K562 (cell line): ENCODE measurements at regions not wholly inside any gene's neighbourhood (a gene's known extent, or its start where the extent isn't known, plus 50 kb on each side); places are given as distances from the start of the nearest gene placed in this dataset.

ENCODE experiments used
- ATAC-seq: fragments of 200-7000 bp; cut with Tn5 transposase; 3 replicates; pipeline ENCODE4 v1.9.1; 2020; ENCODE audit warnings: moderate library complexity
- BruUV-seq: library from RNA; stranded (reverse); fragments of 400-500 nt; replicated peaks from 2 replicates; lab custom pipeline; 2021; lab: Mats Ljungman, UMichigan
- CTCF ChIA-PET: fragments of 300-600 bp; formaldehyde crosslinking; extraction: SDS; loops from one replicate; lab custom pipeline; 2021; ENCODE audit warnings: low intra/inter-chr PET ratio; lab: Yijun Ruan, JAX
- POLR2A ChIA-PET: fragments of 300-600, 350-650 bp; sonication (Branson Sonifier 250); formaldehyde crosslinking; extraction: SDS; loops from one replicate; lab custom pipeline; 2021; ENCODE audit warnings: antibody characterized with exemption, inconsistent platforms; lab: Yijun Ruan, JAX
- DNase-seq, 4 experiments: peaks; one replicate each; pipeline versions ENCODE4 v3.0.0 to v3.0.0-alpha.2; 2011 to 2018; ENCODE audit warnings: low spot score in 3 of 4, mixed read lengths in 3 of 4; ENCODE audit errors: extremely low read depth in 1 of 4
- FAIRE-seq: peaks from 2 replicates; lab custom pipeline; 2011; peaks lifted over from hg19 to GRCh38; lab: Jason Lieb, UNC
- H2AFZ ChIP-seq: 2 replicates; pipeline ENCODE4 v1.6.0; 2011; ENCODE audit warnings: low read depth, low read length, control low read depth, inconsistent platforms
- H3K27ac ChIP-seq: fragments of 200-600 bp; 3 replicates; pipeline ENCODE4 v1.8.0; 2011; ENCODE audit warnings: low read depth, mild to moderate bottlenecking, control low read depth, inconsistent platforms, low read length, moderate library complexity, mixed read lengths; ENCODE audit errors: extremely low read depth
- H3K27me3 ChIP-seq, 2 experiments: fragments of 300-600 bp in 1 of 2; 2 replicates in 1 of 2; 3 replicates in 1 of 2; pipeline versions ENCODE4 v1.6.0 to v1.8.0; 2011; ENCODE audit warnings: inconsistent platforms in 2 of 2, low read length in 2 of 2, mild to moderate bottlenecking in 1 of 2, mixed read lengths in 1 of 2, moderate library complexity in 1 of 2; ENCODE audit not compliant: control insufficient read depth in 2 of 2, insufficient read depth in 2 of 2
- H3K36me3 ChIP-seq: fragments of 300-600 bp; 3 replicates; pipeline ENCODE4 v1.8.0; 2011; ENCODE audit warnings: mild to moderate bottlenecking, low read length, inconsistent platforms; ENCODE audit not compliant: control insufficient read depth, insufficient read depth
- H3K4me1 ChIP-seq, 2 experiments: fragments of 200-600 bp in 1 of 2; replicated peaks in 1 of 2; 2 replicates in 1 of 2; 3 replicates in 1 of 2; pipeline versions ENCODE4 v1.5.1 to v1.8.0; 2011; ENCODE audit warnings: inconsistent platforms in 2 of 2, low read length in 2 of 2, mild to moderate bottlenecking in 1 of 2, mixed read lengths in 1 of 2, moderate library complexity in 1 of 2; ENCODE audit not compliant: control insufficient read depth in 2 of 2, insufficient read depth in 2 of 2
- H3K4me2 ChIP-seq: 2 replicates; pipeline ENCODE4 v1.6.1; 2011; ENCODE audit warnings: low read length, control low read depth, inconsistent platforms, mixed read lengths; ENCODE audit not compliant: insufficient read depth
- H3K4me3 ChIP-seq: fragments of 200-600 bp; sonication (generic), shearing (Covaris generic); 2 replicates; pipeline ENCODE4 v1.5.1; 2016; ENCODE audit warnings: control low read depth, inconsistent platforms
- H3K79me2 ChIP-seq: fragments of 200-600 bp; 3 replicates; pipeline ENCODE4 v1.8.0; 2011; ENCODE audit warnings: low read length, inconsistent platforms; ENCODE audit not compliant: control insufficient read depth, insufficient read depth
- H3K9ac ChIP-seq, 2 experiments: 2 replicates each; pipeline versions ENCODE4 v1.6.0 to v1.6.1; 2011; ENCODE audit warnings: low read depth in 2 of 2, low read length in 2 of 2, control low read depth in 1 of 2, inconsistent platforms in 1 of 2, mild to moderate bottlenecking in 1 of 2, mixed read lengths in 1 of 2; ENCODE audit not compliant: insufficient read depth in 1 of 2
- H3K9me1 ChIP-seq: one replicate; pipeline ENCODE4 v1.6.0; 2011; ENCODE audit warnings: inconsistent platforms, mild to moderate bottlenecking, low read length, moderate library complexity; ENCODE audit not compliant: control insufficient read depth, insufficient read depth
- H3K9me3 ChIP-seq: replicated peaks from 2 replicates; pipeline ENCODE4 v1.5.1; 2011; ENCODE audit warnings: low read depth, low read length, inconsistent platforms; ENCODE audit not compliant: control insufficient read depth, insufficient read depth
- H4K20me1 ChIP-seq: replicated peaks from 2 replicates; pipeline ENCODE4 v1.6.1; 2011; ENCODE audit warnings: low read length, inconsistent platforms, mixed read lengths; ENCODE audit not compliant: control insufficient read depth, insufficient read depth
- ATF6 ChIP-seq: sonication (generic); formaldehyde crosslinking; IDR thresholded peaks from 2 replicates; pipeline ENCODE4 v1.4.0; 2020; ENCODE audit warnings: mild to moderate bottlenecking, missing genetic modification reagents
- BRD9 ChIP-seq: fragments of 450-650 bp; IDR thresholded peaks from 2 replicates; pipeline ENCODE4 v1.6.1; 2018; ENCODE audit warnings: low read depth; ENCODE audit not compliant: partially characterized antibody
- ELF4 ChIP-seq: fragments of 450-650 bp; formaldehyde crosslinking; IDR thresholded peaks from 2 replicates; pipeline ENCODE4 v1.4.0; 2022; ENCODE audit warnings: missing genetic modification characterization
- GATAD2B ChIP-seq: fragments of 450-650 bp; IDR thresholded peaks from 2 replicates; pipeline ENCODE4 v1.6.1; 2017; ENCODE audit warnings: mild to moderate bottlenecking, borderline replicate concordance
- GTF2E2 ChIP-seq: fragments of 200-800 bp; sonication (Bioruptor generic); IDR thresholded peaks from 2 replicates; pipeline ENCODE4 v1.6.1; 2016; ENCODE audit warnings: missing genetic modification characterization, missing compliant biosample characterization
- HNRNPL ChIP-seq: fragments of 200-400 bp; formaldehyde crosslinking; IDR thresholded peaks from 2 replicates; pipeline ENCODE4 v1.6.1; 2017; ENCODE audit warnings: low read depth, mild to moderate bottlenecking, low read length
- IRF2 ChIP-seq: sonication (generic); formaldehyde crosslinking; IDR thresholded peaks from 2 replicates; pipeline ENCODE4 v1.8.1; 2022; ENCODE audit warnings: mild to moderate bottlenecking, missing genetic modification reagents
- NR2C1 ChIP-seq, 2 experiments: fragments of 450-650 bp; IDR thresholded peaks; 2 replicates each; pipeline ENCODE4 v1.6.1; 2017; ENCODE audit warnings: mild to moderate bottlenecking in 2 of 2, antibody characterized with exemption in 1 of 2, inconsistent platforms in 1 of 2, missing compliant biosample characterization in 1 of 2, missing genetic modification characterization in 1 of 2
- PTRF ChIP-seq: fragments of 450-650 bp; IDR thresholded peaks from 2 replicates; pipeline ENCODE4 v1.6.1; 2016; ENCODE audit warnings: mild to moderate bottlenecking, missing genetic modification characterization, missing compliant biosample characterization
- SP1 ChIP-seq: sonication (generic); formaldehyde crosslinking; IDR thresholded peaks from 2 replicates; pipeline ENCODE4 v1.8.1; 2022; ENCODE audit warnings: mild to moderate bottlenecking, missing genetic modification reagents
- ZBTB49 ChIP-seq: sonication (generic); formaldehyde crosslinking; IDR thresholded peaks from 2 replicates; pipeline ENCODE4 v1.8.0; 2022; ENCODE audit warnings: missing genetic modification reagents, mild to moderate bottlenecking, borderline replicate concordance
- ZNF3 ChIP-seq: fragments of 250-450 bp; sonication (Bioruptor Pico); IDR thresholded peaks from 2 replicates; pipeline ENCODE4 v1.5.0; 2021; ENCODE audit warnings: mild to moderate bottlenecking, moderate library complexity
- ZNF551 ChIP-seq: fragments of 250-450 bp; sonication (Bioruptor Pico); IDR thresholded peaks from 2 replicates; pipeline ENCODE4 v1.5.0; 2021; ENCODE audit warnings: mild to moderate bottlenecking, moderate library complexity
- in situ Hi-C: fragments of 300-500 bp; cut with MboI; formaldehyde crosslinking; loops from 4 replicates; pipeline ENCODE4 v1.15.0; 2018; ENCODE audit warnings: inconsistent platforms, mixed read lengths
- intact Hi-C: fragments of 100-400 bp; cut with micrococcal nuclease; formaldehyde crosslinking; loops from 2 replicates; pipeline ENCODE4 v1.14.2; 2022

GRCh38 chr5:42284584-42284983 lies 138.7 kb upstream of the GHR start:
- POLR2A ChIA-PET, result interaction anchor here (0.6 kb wide), 1 partner anchor 1627 kb away, joined by 3 read pairs; no protein-coding TSS in a partner anchor

More at GRCh38 chr5:42284584-42284983, 138.7 kb upstream of the GHR start:
- no peak for DNase-seq
- TF ChIP-seq HNRNPL (no peak), ZNF3 (CRISPR knock-in tag) (no peak), ATF6 (CRISPR knock-in tag) (no peak), GTF2E2 (tag) (no peak), BRD9 (no peak), PTRF (tag) (no peak), ZNF551 (no peak), SP1 (no peak), ELF4 (CRISPR knock-in tag) (no peak), NR2C1 (IDR thresholded peaks at IDR 0.05) (no peak), NR2C1 (tag; IDR thresholded peaks at IDR 0.05) (no peak), ZBTB49 (CRISPR knock-in tag) (no peak), GATAD2B (no peak), IRF2 (CRISPR knock-in tag) (no peak)
- Histone ChIP-seq H4K20me1 (no peaks in the 10 kb centered on the region), H3K9ac (no peak overlapping the region), H3K4me2 (no peak overlapping the region), H3K9me3 (no peaks in the 10 kb centered on the region; the same call in 1 of the 2 replicates), H2AFZ (no peak overlapping the region), H3K9me1 (no peaks in the 10 kb centered on the region), H3K27me3 (no peaks in the 10 kb centered on the region), H3K4me3 (no peak overlapping the region), H3K36me3 (no peaks in the 10 kb centered on the region), H3K27ac (no peak overlapping the region), H3K79me2 (no peaks in the 10 kb centered on the region), H3K4me1 (no peaks in the 10 kb centered on the region)
- no peak for ATAC-seq
- in situ Hi-C loops, result no loop called here
- CTCF ChIA-PET, result no interaction called here
- no TSS peak for BruUV-seq
- intact Hi-C loops, result no loop called here
- no peak for FAIRE-seq
